ENCODE measurements at regions not wholly inside any gene's neighbourhood (a gene's known extent, or its start where the extent isn't known, plus 50 kb on each side); places are given as distances from the start of the nearest gene placed in this dataset.

DNA sequence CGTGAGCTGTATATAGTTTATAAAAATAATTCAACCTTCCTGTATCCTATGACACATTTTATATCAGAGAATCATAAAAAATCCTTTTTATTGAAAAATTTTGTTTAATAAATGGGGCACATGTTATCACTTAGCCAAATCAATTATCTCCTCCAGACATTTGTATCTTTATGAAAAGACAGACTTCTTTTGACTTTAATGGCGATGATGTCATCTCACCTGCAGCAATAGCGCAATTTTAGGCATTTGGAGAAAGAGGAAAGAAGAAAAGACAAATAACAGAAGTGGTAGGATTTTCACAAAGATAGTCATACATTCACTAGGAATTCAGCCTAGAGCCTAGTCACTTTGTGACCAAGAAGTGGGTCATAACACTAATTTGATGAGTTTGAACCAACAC, 444.5 kb downstream of the PREX1 start:
- Histone ChIP-seq H3K27me3 (peaks cover 24% of the 10 kb centered on the region), H3K9me3 (no peaks in the 10 kb centered on the region)
- TF ChIP-seq, protein P1, sequence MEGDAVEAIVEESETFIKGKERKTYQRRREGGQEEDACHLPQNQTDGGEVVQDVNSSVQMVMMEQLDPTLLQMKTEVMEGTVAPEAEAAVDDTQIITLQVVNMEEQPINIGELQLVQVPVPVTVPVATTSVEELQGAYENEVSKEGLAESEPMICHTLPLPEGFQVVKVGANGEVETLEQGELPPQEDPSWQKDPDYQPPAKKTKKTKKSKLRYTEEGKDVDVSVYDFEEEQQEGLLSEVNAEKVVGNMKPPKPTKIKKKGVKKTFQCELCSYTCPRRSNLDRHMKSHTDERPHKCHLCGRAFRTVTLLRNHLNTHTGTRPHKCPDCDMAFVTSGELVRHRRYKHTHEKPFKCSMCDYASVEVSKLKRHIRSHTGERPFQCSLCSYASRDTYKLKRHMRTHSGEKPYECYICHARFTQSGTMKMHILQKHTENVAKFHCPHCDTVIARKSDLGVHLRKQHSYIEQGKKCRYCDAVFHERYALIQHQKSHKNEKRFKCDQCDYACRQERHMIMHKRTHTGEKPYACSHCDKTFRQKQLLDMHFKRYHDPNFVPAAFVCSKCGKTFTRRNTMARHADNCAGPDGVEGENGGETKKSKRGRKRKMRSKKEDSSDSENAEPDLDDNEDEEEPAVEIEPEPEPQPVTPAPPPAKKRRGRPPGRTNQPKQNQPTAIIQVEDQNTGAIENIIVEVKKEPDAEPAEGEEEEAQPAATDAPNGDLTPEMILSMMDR (IDR thresholded peaks at IDR 0.05): no peak

DNA sequence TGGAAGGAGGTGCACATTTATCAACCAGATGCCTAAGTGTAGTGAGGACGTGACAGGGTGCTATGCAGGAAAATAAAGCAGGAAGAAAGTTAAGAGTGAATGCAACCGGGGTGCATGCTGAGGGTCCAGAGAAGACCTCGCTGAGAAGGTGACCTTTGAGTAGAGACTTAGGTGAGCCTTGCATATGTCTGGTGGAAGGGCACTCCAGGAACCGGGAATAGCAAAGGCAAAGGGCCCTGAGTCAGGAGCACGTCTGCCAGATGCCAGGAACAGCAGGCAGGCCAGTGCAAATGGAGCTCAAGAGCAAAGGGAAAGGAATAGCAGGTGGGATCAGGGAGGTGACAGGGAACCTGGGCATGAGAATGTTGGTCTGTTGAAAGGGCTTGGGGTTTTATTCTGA, 445.5 kb downstream of the PREX1 start:
- no peak overlapping the region for H3K27ac ChIP-seq
- no peak overlapping the region for H3K4me3 ChIP-seq (ENCODE audit: low read depth in 1 of 2, low read length in 1 of 2)
- H3K4me1 ChIP-seq (ENCODE audit: control insufficient read depth in 1 of 2, insufficient read depth in 1 of 2, low read depth in 1 of 2, low read length in 1 of 2): no peaks in the 10 kb centered on the region
- TF ChIP-seq, protein P1 (IDR thresholded peaks at IDR 0.05): no peak
- no peaks in the 10 kb centered on the region for H3K9me3 ChIP-seq
- H3K27me3 ChIP-seq: peaks cover 24% of the 10 kb centered on the region
- H3K36me3 ChIP-seq: no peaks in the 10 kb centered on the region

More for the DNA sequence above, 444.5 kb downstream of the PREX1 start:
- H3K4me1 ChIP-seq (ENCODE audit: control insufficient read depth in 1 of 2, insufficient read depth in 1 of 2, low read depth in 1 of 2, low read length in 1 of 2): no peaks in the 10 kb centered on the region
- H3K27ac ChIP-seq: no peak overlapping the region
- H3K4me3 ChIP-seq (ENCODE audit: low read depth in 1 of 2, low read length in 1 of 2): no peak overlapping the region
- no peaks in the 10 kb centered on the region for H3K36me3 ChIP-seq

DNA sequence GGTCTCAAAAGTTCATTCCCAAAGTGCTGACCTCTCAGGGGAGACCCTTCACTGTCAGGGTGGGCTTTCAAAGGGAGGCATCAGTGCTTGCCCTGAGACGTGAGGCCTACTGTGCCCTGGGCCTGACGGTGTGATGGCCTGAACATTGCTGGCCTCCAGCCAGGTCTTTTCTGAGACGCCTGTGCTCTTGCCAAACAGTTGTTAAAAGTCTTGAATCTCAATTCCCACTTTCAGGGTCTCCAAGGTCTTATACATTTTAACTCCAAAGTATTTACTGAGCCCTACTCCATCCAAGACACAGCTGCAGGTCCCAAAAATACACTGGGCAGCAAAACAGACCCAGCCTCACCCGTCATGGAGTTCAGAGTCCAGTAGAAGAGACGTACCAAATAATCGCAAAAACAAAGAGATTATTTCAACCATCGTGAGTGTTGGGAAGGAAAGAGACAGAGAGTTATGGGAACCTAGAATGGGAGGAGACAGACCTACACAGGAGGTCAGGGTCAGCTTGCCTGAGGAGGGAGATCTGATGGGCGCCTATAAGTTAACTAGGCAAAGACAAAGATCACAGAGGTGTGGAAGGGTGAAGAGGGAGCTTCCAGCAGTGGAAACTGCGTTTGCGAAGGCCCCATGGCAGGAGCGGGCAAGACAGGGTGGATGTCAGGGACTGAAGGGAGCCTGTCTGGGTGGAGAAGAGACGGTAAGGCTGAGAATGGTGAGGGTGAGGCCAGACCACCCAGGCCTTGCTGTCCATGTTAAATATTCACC, 446.3 kb downstream of the PREX1 start:
- Histone ChIP-seq H3K4me1 (ENCODE audit: control insufficient read depth in 1 of 2, insufficient read depth in 1 of 2, low read depth in 1 of 2, low read length in 1 of 2) (no peaks in the 10 kb centered on the region), H3K27ac (no peak overlapping the region), H3K4me3 (ENCODE audit: low read depth in 1 of 2, low read length in 1 of 2) (no peak overlapping the region), H3K36me3 (no peaks in the 10 kb centered on the region), H3K27me3 (peaks cover 24% of the 10 kb centered on the region), H3K9me3 (no peaks in the 10 kb centered on the region)
- TF ChIP-seq, protein P1 (IDR thresholded peaks at IDR 0.05): no peak

DNA sequence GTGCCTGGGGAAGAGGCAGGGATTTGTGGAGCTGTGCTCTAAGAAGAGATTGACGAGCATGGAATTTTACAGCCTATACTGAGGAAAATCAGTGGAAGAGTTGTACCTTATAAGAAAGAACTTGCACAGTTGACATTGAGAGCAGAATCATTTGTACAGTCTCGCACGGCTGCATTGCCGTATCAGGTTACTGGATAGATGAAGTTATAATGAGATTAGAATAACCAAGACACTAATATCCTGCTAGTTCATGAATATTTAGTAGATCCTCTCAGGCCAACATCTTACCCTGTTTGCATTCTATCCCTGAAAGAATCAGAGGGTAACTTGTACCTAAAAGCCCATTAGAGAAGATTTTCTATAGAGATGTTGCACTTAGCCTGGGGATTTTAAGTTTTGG, 447.1 kb downstream of the PREX1 start:
- no peak overlapping the region for H3K27ac ChIP-seq
- H3K4me1 ChIP-seq (ENCODE audit: control insufficient read depth in 1 of 2, insufficient read depth in 1 of 2, low read depth in 1 of 2, low read length in 1 of 2): no peaks in the 10 kb centered on the region
- no peaks in the 10 kb centered on the region for H3K9me3 ChIP-seq
- peaks cover 32% of the 10 kb centered on the region for H3K27me3 ChIP-seq
- no peaks in the 10 kb centered on the region for H3K36me3 ChIP-seq
- H3K4me3 ChIP-seq (ENCODE audit: low read depth in 1 of 2, low read length in 1 of 2): no peak overlapping the region
- TF ChIP-seq, protein P1 (IDR thresholded peaks at IDR 0.05): no peak

DNA sequence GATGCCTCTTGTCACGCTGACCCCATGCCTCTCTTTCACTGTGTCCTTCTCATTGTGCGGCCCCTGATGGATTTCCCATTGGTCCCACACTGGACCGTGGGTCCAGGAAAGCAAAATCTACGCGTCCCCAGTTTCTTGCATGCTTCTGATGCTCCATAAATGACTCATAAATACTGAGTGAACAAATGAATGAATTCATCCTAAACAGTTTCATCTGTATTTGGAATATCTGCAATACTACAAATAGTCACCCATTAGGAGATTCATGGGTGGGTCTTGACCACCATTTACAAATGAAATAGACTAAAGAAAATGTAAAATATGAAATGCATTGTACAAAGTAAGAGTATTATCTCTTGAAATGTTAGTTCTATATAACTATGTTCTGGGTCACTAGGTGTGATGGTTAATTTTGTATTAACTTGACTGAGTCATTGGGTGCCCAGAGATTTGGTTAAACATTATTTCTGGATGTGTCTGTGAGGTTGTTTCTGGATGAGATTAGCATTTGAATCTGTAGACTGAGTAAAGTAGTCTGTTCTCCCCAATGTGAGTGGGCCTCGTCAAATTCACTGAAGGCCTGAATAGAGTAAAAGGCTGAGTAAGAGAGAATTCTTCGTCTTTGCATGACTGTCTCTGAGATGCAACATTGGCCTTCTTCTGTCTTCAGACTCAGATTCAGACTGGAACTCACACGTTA, 448.7 kb downstream of the PREX1 start:
- H3K4me1 ChIP-seq (ENCODE audit: control insufficient read depth in 1 of 2, insufficient read depth in 1 of 2, low read depth in 1 of 2, low read length in 1 of 2): no peaks in the 10 kb centered on the region
- H3K27me3 ChIP-seq: peaks cover 34% of the 10 kb centered on the region
- TF ChIP-seq, protein P1 (IDR thresholded peaks at IDR 0.05): no peak
- no peak overlapping the region for H3K4me3 ChIP-seq (ENCODE audit: low read depth in 1 of 2, low read length in 1 of 2)
- no peaks in the 10 kb centered on the region for H3K36me3 ChIP-seq
- no peak overlapping the region for H3K27ac ChIP-seq
- H3K9me3 ChIP-seq: no peaks in the 10 kb centered on the region
